ENCODE measurements at regions not wholly inside any gene's neighbourhood (a gene's known extent, or its start where the extent isn't known, plus 50 kb on each side); places are given as distances from the start of the nearest gene placed in this dataset.
"Not testable (repeated sequence)": the region's sequence is repeated elsewhere in the genome, so short reads cannot be mapped to it uniquely, and the experiment has no call there.

DNA sequence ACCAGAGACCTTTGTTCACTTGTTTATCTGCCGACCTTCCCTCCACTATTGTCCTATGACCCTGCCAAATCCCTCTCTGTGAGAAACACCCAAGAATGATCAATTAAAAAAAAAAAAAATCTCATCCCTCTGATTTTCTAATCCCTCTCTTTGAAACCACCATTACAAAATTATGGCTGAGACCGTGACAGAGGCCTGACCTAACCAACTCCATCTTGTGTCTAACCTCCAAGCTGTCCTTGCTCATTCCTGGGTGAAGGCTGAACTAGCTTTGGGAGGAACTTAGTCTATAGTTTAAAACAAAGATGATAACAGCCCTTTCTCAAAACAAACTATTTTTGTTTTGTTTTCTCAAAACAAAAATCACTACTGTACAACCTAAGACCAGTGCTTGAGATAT is 474.5 kb downstream of the TMEM114 start:
- TF ChIP-seq ELF1 (IDR thresholded peaks at IDR 0.05; ENCODE audit: borderline replicate concordance, low read depth) (no peak), EGR1 (IDR thresholded peaks at IDR 0.05; ENCODE audit: low read depth) (no peak), FOSL1 (IDR thresholded peaks at IDR 0.05; ENCODE audit: low read depth) (no peak), EZH2 (IDR thresholded peaks at IDR 0.05) (no peak), SRF (IDR thresholded peaks at IDR 0.05; ENCODE audit: low read depth) (no peak), JUND (IDR thresholded peaks at IDR 0.05) (no peak), TCF7L2 (IDR thresholded peaks at IDR 0.05; ENCODE audit: borderline replicate concordance, extremely low read depth, insufficient read depth, insufficient read length) (no peak), RAD21 (IDR thresholded peaks at IDR 0.05; ENCODE audit: low read depth) (no peak), YY1 (IDR thresholded peaks at IDR 0.05; ENCODE audit: extremely low read depth, insufficient replicate concordance, low read depth, low read length) (no peak), CEBPB (IDR thresholded peaks at IDR 0.05; ENCODE audit: low read depth) (no peak), ATF3 (IDR thresholded peaks at IDR 0.05) (no peak), EZH2phosphoT487 (IDR thresholded peaks at IDR 0.05; ENCODE audit: borderline replicate concordance) (no peak), SIN3A (IDR thresholded peaks at IDR 0.05; ENCODE audit: low read depth) (no peak), ZFX (IDR thresholded peaks at IDR 0.05) (no peak), REST (IDR thresholded peaks at IDR 0.05; ENCODE audit: low read depth) (no peak), SP1 (IDR thresholded peaks at IDR 0.05; ENCODE audit: low read depth) (no peak), POLR2AphosphoS5 (IDR thresholded peaks at IDR 0.05; ENCODE audit: low read depth, low read length) (no peak), CTCF (IDR thresholded peaks at IDR 0.05 in 2 of 3, conservative IDR thresholded peaks at IDR 0.05 in 1 of 3; ENCODE audit: borderline replicate concordance in 1 of 3, insufficient read depth in 1 of 3, low read depth in 2 of 3, low read length in 2 of 3) (no peak), CBX3 (IDR thresholded peaks at IDR 0.05; ENCODE audit: low read depth) (no peak)
- Histone ChIP-seq H4K20me1 (ENCODE audit: insufficient read depth) (no peaks in the 10 kb centered on the region), H3K4me1 (ENCODE audit: control insufficient read depth in 1 of 2, insufficient read depth in 2 of 2, low read length in 2 of 2) (no peaks in the 10 kb centered on the region), H3K27ac (ENCODE audit: low read depth, low read length) (no peak overlapping the region), H3K9ac (ENCODE audit: low read length) (no peak overlapping the region), H3K4me3 (replicated peaks in 1 of 2; ENCODE audit: low read depth in 1 of 2, low read length in 2 of 2) (no peak overlapping the region), H3K9me2 (ENCODE audit: insufficient read depth) (no peaks in the 10 kb centered on the region), H3K9me3 (ENCODE audit: control insufficient read depth in 1 of 2, insufficient read depth in 1 of 2, low read depth in 1 of 2, low read length in 2 of 2) (peaks cover 0 to 16% of the 10 kb centered on the region in 2 experiments; a peak in 2 of 4 replicates), H3K27me3 (ENCODE audit: insufficient read depth, low read length) (no peaks in the 10 kb centered on the region), H3K79me2 (ENCODE audit: insufficient read depth, low read length) (no peaks in the 10 kb centered on the region), H3K36me3 (ENCODE audit: control insufficient read depth in 1 of 2, insufficient read depth in 2 of 2, low read length in 2 of 2) (no peaks in the 10 kb centered on the region), H2AFZ (ENCODE audit: low read depth, low read length, poor library complexity, severe bottlenecking) (no peak overlapping the region), H3K4me2 (ENCODE audit: low read length) (no peak overlapping the region)
- no peak for DNase-seq (ENCODE audit: low read depth, low spot score)
- ChIA-PET CTCF (no interaction called here), RAD21 (ENCODE audit: low non-redundant PET in 1 of 2, low total read pairs in 2 of 2, uncharacterized antibody in 2 of 2, unreplicated experiment in 2 of 2) (no interaction called here), POLR2A (no interaction called here)
- intact Hi-C loops (cut with micrococcal nuclease), result no loop called here
- BruUV-seq (replicated peaks), result no TSS peak
- no peak for ATAC-seq

DNA sequence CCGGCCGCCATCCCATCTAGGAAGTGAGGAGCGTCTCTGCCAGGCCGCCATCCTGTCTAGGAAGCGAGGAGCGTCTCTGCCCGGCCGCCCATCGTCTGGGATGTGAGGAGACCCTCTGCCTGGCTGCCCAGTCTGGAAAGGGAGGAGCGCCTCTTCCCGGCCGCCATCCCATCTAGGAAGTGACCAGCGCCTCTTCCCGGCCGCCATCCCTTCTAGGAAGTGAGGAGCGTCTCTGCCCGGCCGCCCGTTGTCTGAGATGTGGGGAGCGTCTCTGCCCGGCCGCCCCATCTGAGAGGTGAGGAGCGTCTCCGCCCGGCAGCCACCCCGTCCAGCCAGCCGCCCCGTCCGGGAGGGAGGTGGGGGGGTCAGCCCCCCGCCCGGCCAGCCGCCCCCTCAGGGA is 475.4 kb downstream of the TMEM114 start:
- H3K27me3 ChIP-seq (ENCODE audit: insufficient read depth, low read length); H3K4me3 ChIP-seq (replicated peaks in 1 of 2; ENCODE audit: low read depth in 1 of 2, low read length in 2 of 2); ATAC-seq; H3K4me2 ChIP-seq (ENCODE audit: low read length); RAD21 ChIA-PET (ENCODE audit: low non-redundant PET in 1 of 2, low total read pairs in 2 of 2, uncharacterized antibody in 2 of 2, unreplicated experiment in 2 of 2); POLR2A ChIA-PET; H3K9me2 ChIP-seq (ENCODE audit: insufficient read depth); H3K36me3 ChIP-seq (ENCODE audit: control insufficient read depth in 1 of 2, insufficient read depth in 2 of 2, low read length in 2 of 2); DNase-seq (ENCODE audit: low read depth, low spot score); H3K9ac ChIP-seq (ENCODE audit: low read length); H3K4me1 ChIP-seq (ENCODE audit: control insufficient read depth in 1 of 2, insufficient read depth in 2 of 2, low read length in 2 of 2); BruUV-seq (replicated peaks); intact Hi-C loops (cut with micrococcal nuclease); CTCF ChIA-PET; H3K27ac ChIP-seq (ENCODE audit: low read depth, low read length); H4K20me1 ChIP-seq (ENCODE audit: insufficient read depth); H2AFZ ChIP-seq (ENCODE audit: low read depth, low read length, poor library complexity, severe bottlenecking); H3K79me2 ChIP-seq (ENCODE audit: insufficient read depth, low read length): not testable (repeated sequence)
- peaks cover 0 to 11% of the 10 kb centered on the region in 2 experiments; a peak in 2 of 4 replicates for H3K9me3 ChIP-seq (ENCODE audit: control insufficient read depth in 1 of 2, insufficient read depth in 1 of 2, low read depth in 1 of 2, low read length in 2 of 2)

All from HCT116 (cell line).